ENCODE measurements at regions not wholly inside any gene's neighbourhood (a gene's known extent, or its start where the extent isn't known, plus 50 kb on each side); places are given as distances from the start of the nearest gene placed in this dataset.

GRCh38 chr5:66333192-66333591, 189.1 kb downstream of the SREK1 start:
- no peak for TF ChIP-seq REST (IDR thresholded peaks at IDR 0.05; ENCODE audit: low read depth)
- TF ChIP-seq TCF12 (IDR thresholded peaks at IDR 0.05; ENCODE audit: low read depth), result no peak
- TF ChIP-seq TEAD4 (IDR thresholded peaks at IDR 0.05), result no peak
- TF ChIP-seq CREB1 (IDR thresholded peaks at IDR 0.05; ENCODE audit: low read depth), result no peak
- no peak for TF ChIP-seq TAF1 (IDR thresholded peaks at IDR 0.05; ENCODE audit: low read depth)
- no peak for TF ChIP-seq EP300 (IDR thresholded peaks at IDR 0.05; ENCODE audit: borderline replicate concordance)
- TF ChIP-seq MAX (IDR thresholded peaks at IDR 0.05), result no peak
- TF ChIP-seq YY1 (IDR thresholded peaks at IDR 0.05; ENCODE audit: low read depth), result no peak

Measured in Ishikawa (cell line).